ENCODE measurements at regions not wholly inside any gene's neighbourhood (a gene's known extent, or its start where the extent isn't known, plus 50 kb on each side); places are given as distances from the start of the nearest gene placed in this dataset.

DNA sequence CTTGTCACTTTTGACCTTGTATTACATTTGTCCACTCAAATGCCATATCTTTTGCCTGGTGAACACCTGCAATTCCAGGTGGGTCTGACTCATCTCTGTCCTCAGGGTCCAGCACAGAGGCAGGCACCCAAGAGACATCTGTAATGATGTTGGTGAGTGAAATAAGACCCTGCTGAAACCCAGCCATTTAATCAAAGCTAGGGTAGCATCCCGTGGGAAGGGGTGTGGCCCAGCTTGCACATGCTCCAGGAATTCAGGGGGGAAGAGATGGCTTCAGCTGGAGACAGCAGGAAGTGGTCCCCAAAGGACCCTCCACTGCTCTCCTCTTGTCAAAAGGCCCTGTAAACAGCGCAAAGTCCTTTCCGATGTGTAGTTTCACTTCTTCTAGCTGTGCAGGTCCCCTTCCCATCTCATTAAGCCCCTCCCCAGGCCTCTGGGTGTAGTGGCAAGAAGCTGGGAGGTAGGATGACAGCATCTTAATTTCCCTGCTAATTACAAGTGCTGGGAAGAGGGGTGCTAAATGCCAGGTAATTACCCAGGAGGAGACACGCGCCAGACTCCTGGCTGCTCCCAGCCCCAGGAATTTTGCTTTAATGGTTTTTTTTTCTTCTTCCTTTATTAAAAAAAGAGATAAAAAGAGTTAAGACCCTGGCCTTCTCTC, 54.4 kb upstream of the TRABD2B start:
- H3K36me3 ChIP-seq (ENCODE audit: control insufficient read depth, insufficient read depth, low read length), result no peaks in the 10 kb centered on the region
- 0 out of 2 replicates have a peak, but pooled peaks cover 3% of the 10 kb centered on the region for H3K4me1 ChIP-seq (ENCODE audit: control insufficient read depth, insufficient read depth, low read length)
- H3K4me3 ChIP-seq (ENCODE audit: low read depth, low read length), result no peak overlapping the region
- no peak overlapping the region for H3K27ac ChIP-seq (ENCODE audit: low read depth, low read length)
- peaks cover 4% of the 10 kb centered on the region; the same call in 1 of the 2 replicates for H3K27me3 ChIP-seq (ENCODE audit: control insufficient read depth, insufficient read depth, low read length)
- no peaks in the 10 kb centered on the region for H3K9me3 ChIP-seq (ENCODE audit: control insufficient read depth, insufficient read depth, low read length)
- no peak overlapping the region for H3K9ac ChIP-seq (ENCODE audit: low read depth, low read length)

DNA sequence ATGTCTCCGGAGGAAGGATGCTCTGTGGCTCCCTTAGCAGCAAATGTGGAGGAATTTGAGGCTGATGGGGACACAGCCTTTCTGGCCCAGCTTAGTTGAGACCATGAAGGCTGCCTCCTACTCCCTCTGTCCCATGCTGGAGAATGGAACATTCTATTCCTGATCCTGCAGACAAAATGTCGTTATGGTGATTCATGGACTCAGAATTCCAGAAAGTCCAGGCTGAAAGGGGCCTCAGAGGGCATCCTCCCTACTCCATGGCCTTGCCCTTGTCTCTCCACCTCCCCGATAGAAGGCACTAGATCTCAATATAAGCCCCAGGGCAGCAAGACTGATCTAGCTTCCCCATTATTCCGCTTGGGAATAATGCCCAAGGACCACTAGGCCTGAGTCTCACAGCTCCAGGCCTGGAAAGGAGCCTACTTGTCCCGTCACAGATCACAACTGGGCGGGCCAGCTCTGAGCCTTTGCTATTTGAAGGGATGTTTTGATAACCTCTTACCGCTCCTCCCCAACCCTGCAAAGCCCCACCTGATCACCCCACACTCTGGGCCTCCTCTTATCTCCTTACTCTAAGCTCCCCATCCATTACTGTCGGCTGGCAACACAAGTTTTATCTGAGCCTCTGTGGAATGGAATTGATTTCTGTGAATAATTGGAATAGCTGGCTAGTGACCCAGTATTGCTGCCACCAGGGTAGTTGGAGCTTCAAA, 52.8 kb upstream of the TRABD2B start:
- Histone ChIP-seq H3K36me3 (ENCODE audit: control insufficient read depth, insufficient read depth, low read length) (no peaks in the 10 kb centered on the region), H3K4me1 (ENCODE audit: control insufficient read depth, insufficient read depth, low read length) (no peaks in the 10 kb centered on the region), H3K9me3 (ENCODE audit: control insufficient read depth, insufficient read depth, low read length) (no peaks in the 10 kb centered on the region), H3K9ac (ENCODE audit: low read depth, low read length) (no peak overlapping the region), H3K27ac (ENCODE audit: low read depth, low read length) (no peak overlapping the region), H3K4me3 (ENCODE audit: low read depth, low read length) (no peak overlapping the region), H3K27me3 (ENCODE audit: control insufficient read depth, insufficient read depth, low read length) (no peaks in the 10 kb centered on the region)

DNA sequence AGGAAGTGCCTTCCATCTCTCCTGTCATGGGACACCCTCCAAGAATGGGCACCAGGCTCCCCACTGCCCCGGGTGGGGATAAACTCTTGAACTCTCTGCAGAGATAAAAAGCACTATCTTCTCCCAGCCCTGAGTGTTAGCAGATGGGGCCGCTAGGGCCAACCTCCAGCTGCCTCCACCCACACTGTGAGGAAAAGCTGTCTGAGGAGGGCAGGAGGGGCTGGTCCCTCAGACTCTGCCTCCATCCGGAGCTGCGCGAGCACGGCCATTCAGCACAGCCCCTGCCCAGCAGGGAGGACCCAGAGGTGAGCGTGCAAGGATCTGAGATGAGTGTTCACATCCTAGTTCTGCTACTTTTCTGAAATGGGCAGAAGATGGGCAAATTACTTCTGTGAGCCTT, 51.8 kb upstream of the TRABD2B start:
- Histone ChIP-seq H3K27me3 (ENCODE audit: control insufficient read depth, insufficient read depth, low read length) (no peaks in the 10 kb centered on the region), H3K36me3 (ENCODE audit: control insufficient read depth, insufficient read depth, low read length) (no peaks in the 10 kb centered on the region), H3K4me3 (ENCODE audit: low read depth, low read length) (no peak overlapping the region), H3K9me3 (ENCODE audit: control insufficient read depth, insufficient read depth, low read length) (no peaks in the 10 kb centered on the region), H3K27ac (ENCODE audit: low read depth, low read length) (no peak overlapping the region), H3K4me1 (ENCODE audit: control insufficient read depth, insufficient read depth, low read length) (peaks cover 2% of the 10 kb centered on the region; the same call in 1 of the 2 replicates), H3K9ac (ENCODE audit: low read depth, low read length) (no peak overlapping the region)

GRCh38 chr1:48048064-48048463, 50.9 kb upstream of the TRABD2B start:
- Histone ChIP-seq H3K4me3 (ENCODE audit: low read depth, low read length) (no peak overlapping the region), H3K27ac (ENCODE audit: low read depth, low read length) (no peak overlapping the region), H3K27me3 (ENCODE audit: control insufficient read depth, insufficient read depth, low read length) (no peaks in the 10 kb centered on the region), H3K9me3 (ENCODE audit: control insufficient read depth, insufficient read depth, low read length) (no peaks in the 10 kb centered on the region), H3K36me3 (ENCODE audit: control insufficient read depth, insufficient read depth, low read length) (no peaks in the 10 kb centered on the region), H3K9ac (ENCODE audit: low read depth, low read length) (no peak overlapping the region), H3K4me1 (ENCODE audit: control insufficient read depth, insufficient read depth, low read length) (peaks cover 12% of the 10 kb centered on the region)

- H3K9me3 ChIP-seq (ENCODE audit: control insufficient read depth, insufficient read depth, low read length), result no peaks in the 10 kb centered on the region
- H3K36me3 ChIP-seq (ENCODE audit: control insufficient read depth, insufficient read depth, low read length), result no peaks in the 10 kb centered on the region
- H3K4me3 ChIP-seq (ENCODE audit: low read depth, low read length), result no peak overlapping the region
- peaks cover 14% of the 10 kb centered on the region for H3K4me1 ChIP-seq (ENCODE audit: control insufficient read depth, insufficient read depth, low read length)
- no peaks in the 10 kb centered on the region for H3K27me3 ChIP-seq (ENCODE audit: control insufficient read depth, insufficient read depth, low read length)
- no peak overlapping the region for H3K9ac ChIP-seq (ENCODE audit: low read depth, low read length)
- H3K27ac ChIP-seq (ENCODE audit: low read depth, low read length), result no peak overlapping the region
These were observed 49.9 kb upstream of the TRABD2B start for GRCh38 chr1:48047116-48047515.
